ENCODE measurements at regions not wholly inside any gene's neighbourhood (a gene's known extent, or its start where the extent isn't known, plus 50 kb on each side); places are given as distances from the start of the nearest gene placed in this dataset.

- Histone ChIP-seq H3K79me2 (ENCODE audit: insufficient read depth, low read length) (no peaks in the 10 kb centered on the region), H3K27me3 (ENCODE audit: insufficient read depth, low read length) (no peaks in the 10 kb centered on the region), H3K9ac (ENCODE audit: low read length) (no peak overlapping the region), H3K9me3 (ENCODE audit: insufficient read depth, low read depth, low read length) (no peaks in the 10 kb centered on the region), H3K4me2 (ENCODE audit: low read length) (no peak overlapping the region), H2AFZ (ENCODE audit: low read depth, low read length) (no peak overlapping the region), H3K36me3 (ENCODE audit: insufficient read depth, low read length) (no peaks in the 10 kb centered on the region), H3K4me3 (ENCODE audit: insufficient read depth, low read depth, low read length) (no peak overlapping the region), H3K4me1 (ENCODE audit: insufficient read depth, low read length) (peaks cover 26% of the 10 kb centered on the region), H4K20me1 (ENCODE audit: insufficient read depth, low read length) (no peaks in the 10 kb centered on the region), H3K27ac (ENCODE audit: low read depth, low read length) (no peak overlapping the region)
- Mint-ChIP-seq H3K27ac (ENCODE audit: unreplicated experiment) (no peak overlapping the region), H3K9me3 (ENCODE audit: unreplicated experiment) (no peaks in the 10 kb centered on the region), H3K4me3 (ENCODE audit: unreplicated experiment) (no peak overlapping the region), H3K27me3 (ENCODE audit: low read depth, unreplicated experiment) (no peaks in the 10 kb centered on the region), H3K36me3 (ENCODE audit: low read depth, unreplicated experiment) (peaks cover 3% of the 10 kb centered on the region), H3K4me1 (ENCODE audit: low read depth, unreplicated experiment) (peaks cover 23% of the 10 kb centered on the region)
- DNase-seq (ENCODE audit: low read depth) (no peak), FAIRE-seq (no peak)
- TF ChIP-seq EZH2 (IDR thresholded peaks at IDR 0.05; ENCODE audit: insufficient read depth, low read length) (no peak), CTCF (IDR thresholded peaks at IDR 0.05; ENCODE audit: insufficient read depth, low read depth, low read length) (no peak)
These were observed 250.7 kb upstream of the TNP1 start for GRCh38 chr2:217110550-217110949.

GRCh38 chr2:217108575-217109027 is 248.7 kb upstream of the TNP1 start:
- Histone ChIP-seq H3K27me3 (ENCODE audit: insufficient read depth, low read length) (no peaks in the 10 kb centered on the region), H3K36me3 (ENCODE audit: insufficient read depth, low read length) (no peaks in the 10 kb centered on the region), H4K20me1 (ENCODE audit: insufficient read depth, low read length) (no peaks in the 10 kb centered on the region), H3K9ac (ENCODE audit: low read length) (no peak overlapping the region), H2AFZ (ENCODE audit: low read depth, low read length) (peak overlapping the region; percentile 32), H3K4me3 (ENCODE audit: insufficient read depth, low read depth, low read length) (no peak overlapping the region), H3K4me1 (ENCODE audit: insufficient read depth, low read length) (peaks cover 44% of the 10 kb centered on the region), H3K27ac (ENCODE audit: low read depth, low read length) (no peak overlapping the region), H3K9me3 (ENCODE audit: insufficient read depth, low read depth, low read length) (no peaks in the 10 kb centered on the region), H3K4me2 (ENCODE audit: low read length) (no peak overlapping the region), H3K79me2 (ENCODE audit: insufficient read depth, low read length) (no peaks in the 10 kb centered on the region)
- FAIRE-seq = no peak
- Mint-ChIP-seq H3K4me3 (ENCODE audit: unreplicated experiment) (no peak overlapping the region), H3K27me3 (ENCODE audit: low read depth, unreplicated experiment) (no peaks in the 10 kb centered on the region), H3K9me3 (ENCODE audit: unreplicated experiment) (no peaks in the 10 kb centered on the region), H3K4me1 (ENCODE audit: low read depth, unreplicated experiment) (peaks cover 41% of the 10 kb centered on the region), H3K27ac (ENCODE audit: unreplicated experiment) (no peak overlapping the region), H3K36me3 (ENCODE audit: low read depth, unreplicated experiment) (peaks cover 3% of the 10 kb centered on the region)
- TF ChIP-seq EZH2 (IDR thresholded peaks at IDR 0.05; ENCODE audit: insufficient read depth, low read length) (no peak), CTCF (IDR thresholded peaks at IDR 0.05; ENCODE audit: insufficient read depth, low read depth, low read length) (no peak)
- no peak for DNase-seq (ENCODE audit: low read depth)

GRCh38 chr2:217108086-217108485 is 248.2 kb upstream of the TNP1 start:
- Histone ChIP-seq H3K4me1 (ENCODE audit: insufficient read depth, low read length) (peaks cover 46% of the 10 kb centered on the region), H4K20me1 (ENCODE audit: insufficient read depth, low read length) (no peaks in the 10 kb centered on the region), H3K79me2 (ENCODE audit: insufficient read depth, low read length) (no peaks in the 10 kb centered on the region), H3K9ac (ENCODE audit: low read length) (no peak overlapping the region), H2AFZ (ENCODE audit: low read depth, low read length) (no peak overlapping the region), H3K27me3 (ENCODE audit: insufficient read depth, low read length) (no peaks in the 10 kb centered on the region), H3K27ac (ENCODE audit: low read depth, low read length) (no peak overlapping the region), H3K36me3 (ENCODE audit: insufficient read depth, low read length) (no peaks in the 10 kb centered on the region), H3K4me3 (ENCODE audit: insufficient read depth, low read depth, low read length) (no peak overlapping the region), H3K9me3 (ENCODE audit: insufficient read depth, low read depth, low read length) (no peaks in the 10 kb centered on the region), H3K4me2 (ENCODE audit: low read length) (no peak overlapping the region)
- FAIRE-seq (no peak), DNase-seq (ENCODE audit: low read depth) (no peak)
- Mint-ChIP-seq H3K4me1 (ENCODE audit: low read depth, unreplicated experiment) (peaks cover 46% of the 10 kb centered on the region), H3K27ac (ENCODE audit: unreplicated experiment) (no peak overlapping the region), H3K9me3 (ENCODE audit: unreplicated experiment) (no peaks in the 10 kb centered on the region), H3K27me3 (ENCODE audit: low read depth, unreplicated experiment) (no peaks in the 10 kb centered on the region), H3K36me3 (ENCODE audit: low read depth, unreplicated experiment) (peaks cover under 1% of the 10 kb centered on the region), H3K4me3 (ENCODE audit: unreplicated experiment) (no peak overlapping the region)
- no peak for TF ChIP-seq EZH2 (IDR thresholded peaks at IDR 0.05; ENCODE audit: insufficient read depth, low read length)
- no peak for TF ChIP-seq CTCF (IDR thresholded peaks at IDR 0.05; ENCODE audit: insufficient read depth, low read depth, low read length)
